ENCODE measurements at regions not wholly inside any gene's neighbourhood (a gene's known extent, or its start where the extent isn't known, plus 50 kb on each side); places are given as distances from the start of the nearest gene placed in this dataset.
A peak's percentile ranks its signal among the peaks of the same experiment; 100 is the strongest.

DNA sequence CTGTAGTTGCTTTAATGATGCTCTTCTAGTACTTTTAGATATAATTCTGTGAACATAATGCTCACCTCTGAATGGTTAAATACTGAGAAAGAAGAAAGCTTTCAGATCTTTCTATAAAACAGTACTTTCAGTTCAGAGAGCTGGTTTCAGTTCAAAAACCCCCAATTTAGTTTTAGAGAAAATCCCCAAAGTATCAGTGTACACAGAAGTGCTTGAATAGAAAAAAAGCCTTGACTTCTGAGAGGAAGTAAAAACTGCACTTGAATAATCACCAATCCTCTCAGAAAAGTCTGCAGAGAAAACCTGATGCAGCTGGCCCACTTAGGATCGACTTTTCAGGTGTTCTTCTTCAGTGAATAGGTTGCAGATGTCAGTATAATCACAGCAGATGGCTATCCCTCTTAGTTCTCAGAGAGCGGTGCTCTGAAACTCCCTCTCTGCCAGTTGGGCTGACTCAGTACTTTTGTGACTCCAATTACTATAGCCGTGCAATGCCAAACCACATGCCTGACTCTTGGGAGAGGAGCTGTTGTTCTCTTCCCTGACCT lies 616.3 kb downstream of the LRFN5 start:
- no peak overlapping the region for H3K23ac ChIP-seq (ENCODE audit: low read length in 2 of 2)
- no peaks in the 10 kb centered on the region for H3K4me1 ChIP-seq (ENCODE audit: control insufficient read depth, insufficient read depth, low read depth, low read length)
- H3K36me3 ChIP-seq (ENCODE audit: control insufficient read depth in 1 of 2, insufficient read depth in 2 of 2, low read depth in 1 of 2, low read length in 2 of 2) = no peaks in the 10 kb centered on the region
- peak overlapping the region; percentile 1 for H3K4me2 ChIP-seq (ENCODE audit: low read length, poor library complexity, severe bottlenecking)
- H2AFZ ChIP-seq (ENCODE audit: low read depth, low read length) = no peak overlapping the region
- no peak overlapping the region for H2BK15ac ChIP-seq (ENCODE audit: low read depth, poor library complexity, severe bottlenecking)
- H3K4me3 ChIP-seq (ENCODE audit: insufficient read depth in 1 of 2, low read depth in 1 of 2, low read length in 2 of 2) = peak overlapping the region in 1 of 2 experiments; percentile 35
- H3K9ac ChIP-seq (ENCODE audit: low read length) = peak overlapping the region; percentile 80
- no peak overlapping the region for H4K91ac ChIP-seq (ENCODE audit: low read length)
- H2BK12ac ChIP-seq (ENCODE audit: low read length in 2 of 2) = peak overlapping the region in 1 of 2 experiments; percentile 60
- peak overlapping the region in 1 of 2 experiments; percentile 22 for H3K18ac ChIP-seq (ENCODE audit: low read depth in 1 of 2, low read length in 2 of 2)
- no peaks in the 10 kb centered on the region for H3K79me1 ChIP-seq (replicated peaks; ENCODE audit: low read length, poor library complexity, severe bottlenecking)
- H3K9me3 ChIP-seq (ENCODE audit: control insufficient read depth, low read length) = no peaks in the 10 kb centered on the region
- H4K8ac ChIP-seq (ENCODE audit: low read length) = peak overlapping the region; percentile 90
- no peaks in the 10 kb centered on the region for H3K27me3 ChIP-seq (ENCODE audit: control insufficient read depth in 1 of 2, insufficient read depth in 1 of 2, low read length in 2 of 2)
- H3K14ac ChIP-seq (ENCODE audit: low read length in 2 of 2) = no peak overlapping the region
- 25% methylated on average over 3 of the region's 3 CpGs for WGBS
- no peak overlapping the region for H3K4ac ChIP-seq (ENCODE audit: low read depth in 1 of 2, low read length in 2 of 2)
- H3K27ac ChIP-seq (ENCODE audit: low read length, poor library complexity, severe bottlenecking) = no peak overlapping the region
- peak; percentile 60 for DNase-seq
- H2AK5ac ChIP-seq (ENCODE audit: low read length, severe bottlenecking) = no peak overlapping the region
- H2BK5ac ChIP-seq (ENCODE audit: low read depth, low read length, poor library complexity, severe bottlenecking) = no peak overlapping the region
- H2BK120ac ChIP-seq (ENCODE audit: low read depth, low read length) = no peak overlapping the region

DNA sequence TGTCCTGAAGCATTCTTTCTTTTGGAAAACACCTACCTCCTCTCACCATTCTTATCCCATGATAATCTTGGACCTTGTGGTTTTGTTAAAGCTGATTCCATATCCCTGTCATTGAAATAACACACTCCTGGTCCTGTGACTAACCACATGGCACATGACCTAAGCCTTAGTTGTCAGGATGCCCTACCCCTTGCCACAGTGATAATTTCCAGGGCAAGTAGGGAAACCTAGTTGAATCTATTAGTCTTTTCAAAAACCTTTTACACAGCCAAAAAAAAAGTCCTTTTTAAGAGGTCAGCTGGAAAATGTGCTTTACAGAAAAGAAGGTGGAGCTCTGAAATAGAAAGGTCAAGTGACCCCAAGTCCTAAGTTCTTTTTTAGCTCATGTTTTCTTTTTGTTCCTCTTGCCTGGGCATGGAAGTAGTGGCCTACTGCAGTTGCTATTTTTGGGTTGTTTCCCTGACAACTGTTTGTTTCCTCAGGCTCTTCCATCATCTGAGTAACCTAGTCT lies 608.4 kb downstream of the LRFN5 start:
- no peak overlapping the region for H2AK5ac ChIP-seq (ENCODE audit: low read length, severe bottlenecking)
- no peaks in the 10 kb centered on the region for H3K4me1 ChIP-seq (ENCODE audit: control insufficient read depth, insufficient read depth, low read depth, low read length)
- no peaks in the 10 kb centered on the region for H3K9me3 ChIP-seq (ENCODE audit: control insufficient read depth, low read length)
- H3K4me2 ChIP-seq (ENCODE audit: low read length, poor library complexity, severe bottlenecking) = no peak overlapping the region
- no peak overlapping the region for H3K18ac ChIP-seq (ENCODE audit: low read depth in 1 of 2, low read length in 2 of 2)
- no peak overlapping the region for H3K4me3 ChIP-seq (ENCODE audit: insufficient read depth in 1 of 2, low read depth in 1 of 2, low read length in 2 of 2)
- peak overlapping the region; percentile 95 for H3K9ac ChIP-seq (ENCODE audit: low read length)
- no peak overlapping the region for H3K27ac ChIP-seq (ENCODE audit: low read length, poor library complexity, severe bottlenecking)
- no peak overlapping the region for H2BK5ac ChIP-seq (ENCODE audit: low read depth, low read length, poor library complexity, severe bottlenecking)
- H2BK12ac ChIP-seq (ENCODE audit: low read length in 2 of 2) = no peak overlapping the region
- no peak overlapping the region for H4K8ac ChIP-seq (ENCODE audit: low read length)
- H3K79me1 ChIP-seq (replicated peaks; ENCODE audit: low read length, poor library complexity, severe bottlenecking) = no peaks in the 10 kb centered on the region
- no peak overlapping the region for H2BK15ac ChIP-seq (ENCODE audit: low read depth, poor library complexity, severe bottlenecking)
- H3K23ac ChIP-seq (ENCODE audit: low read length in 2 of 2) = no peak overlapping the region
- H4K91ac ChIP-seq (ENCODE audit: low read length) = no peak overlapping the region
- no peaks in the 10 kb centered on the region for H3K36me3 ChIP-seq (ENCODE audit: control insufficient read depth in 1 of 2, insufficient read depth in 2 of 2, low read depth in 1 of 2, low read length in 2 of 2)
- DNase-seq = peak; percentile 87
- H3K4ac ChIP-seq (ENCODE audit: low read depth in 1 of 2, low read length in 2 of 2) = no peak overlapping the region
- H3K27me3 ChIP-seq (ENCODE audit: control insufficient read depth in 1 of 2, insufficient read depth in 1 of 2, low read length in 2 of 2) = no peaks in the 10 kb centered on the region
- H2AFZ ChIP-seq (ENCODE audit: low read depth, low read length) = no peak overlapping the region
- H2BK120ac ChIP-seq (ENCODE audit: low read depth, low read length) = no peak overlapping the region
- H3K14ac ChIP-seq (ENCODE audit: low read length in 2 of 2) = no peak overlapping the region

- no peak overlapping the region for H2BK120ac ChIP-seq (ENCODE audit: low read depth, low read length)
- no peak overlapping the region for H2BK15ac ChIP-seq (ENCODE audit: low read depth, poor library complexity, severe bottlenecking)
- H3K4me1 ChIP-seq (ENCODE audit: control insufficient read depth, insufficient read depth, low read depth, low read length) = no peaks in the 10 kb centered on the region
- no peaks in the 10 kb centered on the region for H3K79me1 ChIP-seq (replicated peaks; ENCODE audit: low read length, poor library complexity, severe bottlenecking)
- H3K4me3 ChIP-seq (ENCODE audit: insufficient read depth in 1 of 2, low read depth in 1 of 2, low read length in 2 of 2) = no peak overlapping the region
- H2BK5ac ChIP-seq (ENCODE audit: low read depth, low read length, poor library complexity, severe bottlenecking) = no peak overlapping the region
- no peak overlapping the region for H3K14ac ChIP-seq (ENCODE audit: low read length in 2 of 2)
- no CpG with 5 or more reads among the region's 2 CpGs for WGBS
- no peaks in the 10 kb centered on the region for H3K9me3 ChIP-seq (ENCODE audit: control insufficient read depth, low read length)
- H3K27ac ChIP-seq (ENCODE audit: low read length, poor library complexity, severe bottlenecking) = no peak overlapping the region
- no peak overlapping the region for H4K8ac ChIP-seq (ENCODE audit: low read length)
- no peak overlapping the region for H2AFZ ChIP-seq (ENCODE audit: low read depth, low read length)
- H3K4ac ChIP-seq (ENCODE audit: low read depth in 1 of 2, low read length in 2 of 2) = no peak overlapping the region
- H4K91ac ChIP-seq (ENCODE audit: low read length) = no peak overlapping the region
- no peak overlapping the region for H3K23ac ChIP-seq (ENCODE audit: low read length in 2 of 2)
- H2BK12ac ChIP-seq (ENCODE audit: low read length in 2 of 2) = no peak overlapping the region
- no peak overlapping the region for H3K9ac ChIP-seq (ENCODE audit: low read length)
- H3K18ac ChIP-seq (ENCODE audit: low read depth in 1 of 2, low read length in 2 of 2) = no peak overlapping the region
- H3K4me2 ChIP-seq (ENCODE audit: low read length, poor library complexity, severe bottlenecking) = no peak overlapping the region
- DNase-seq = no peak
- no peak overlapping the region for H2AK5ac ChIP-seq (ENCODE audit: low read length, severe bottlenecking)
- H3K27me3 ChIP-seq (ENCODE audit: control insufficient read depth in 1 of 2, insufficient read depth in 1 of 2, low read length in 2 of 2) = no peaks in the 10 kb centered on the region
- H3K36me3 ChIP-seq (ENCODE audit: control insufficient read depth in 1 of 2, insufficient read depth in 2 of 2, low read depth in 1 of 2, low read length in 2 of 2) = no peaks in the 10 kb centered on the region
These were observed 594.3 kb downstream of the LRFN5 start for GRCh38 chr14:42200957-42201356.

GRCh38 chr14:42198010-42198409 lies 591.3 kb downstream of the LRFN5 start:
- no peaks in the 10 kb centered on the region for H3K36me3 ChIP-seq (ENCODE audit: control insufficient read depth in 1 of 2, insufficient read depth in 2 of 2, low read depth in 1 of 2, low read length in 2 of 2)
- 80% methylated on average over 3 of the region's 3 CpGs for WGBS
- no peak overlapping the region for H2BK12ac ChIP-seq (ENCODE audit: low read length in 2 of 2)

More at GRCh38 chr14:42198010-42198409, 591.3 kb downstream of the LRFN5 start:
- no peak for DNase-seq
- Histone ChIP-seq H2BK5ac (ENCODE audit: low read depth, low read length, poor library complexity, severe bottlenecking) (no peak overlapping the region), H2AK5ac (ENCODE audit: low read length, severe bottlenecking) (no peak overlapping the region), H3K4ac (ENCODE audit: low read depth in 1 of 2, low read length in 2 of 2) (no peak overlapping the region), H3K9me3 (ENCODE audit: control insufficient read depth, low read length) (no peaks in the 10 kb centered on the region), H2BK15ac (ENCODE audit: low read depth, poor library complexity, severe bottlenecking) (no peak overlapping the region), H3K4me1 (ENCODE audit: control insufficient read depth, insufficient read depth, low read depth, low read length) (no peaks in the 10 kb centered on the region), H2AFZ (ENCODE audit: low read depth, low read length) (no peak overlapping the region), H3K4me3 (ENCODE audit: insufficient read depth in 1 of 2, low read depth in 1 of 2, low read length in 2 of 2) (no peak overlapping the region), H3K79me1 (replicated peaks; ENCODE audit: low read length, poor library complexity, severe bottlenecking) (no peaks in the 10 kb centered on the region), H4K91ac (ENCODE audit: low read length) (no peak overlapping the region), H3K14ac (ENCODE audit: low read length in 2 of 2) (no peak overlapping the region), H3K4me2 (ENCODE audit: low read length, poor library complexity, severe bottlenecking) (no peak overlapping the region), H4K8ac (ENCODE audit: low read length) (no peak overlapping the region), H3K9ac (ENCODE audit: low read length) (no peak overlapping the region), H3K27ac (ENCODE audit: low read length, poor library complexity, severe bottlenecking) (no peak overlapping the region), H3K23ac (ENCODE audit: low read length in 2 of 2) (no peak overlapping the region), H2BK120ac (ENCODE audit: low read depth, low read length) (no peak overlapping the region), H3K27me3 (ENCODE audit: control insufficient read depth in 1 of 2, insufficient read depth in 1 of 2, low read length in 2 of 2) (no peaks in the 10 kb centered on the region), H3K18ac (ENCODE audit: low read depth in 1 of 2, low read length in 2 of 2) (no peak overlapping the region)

Measured in mesenchymal stem cell (in vitro differentiated cells and primary cell).